ENCODE measurements at regions not wholly inside any gene's neighbourhood (a gene's known extent, or its start where the extent isn't known, plus 50 kb on each side); places are given as distances from the start of the nearest gene placed in this dataset.

DNA sequence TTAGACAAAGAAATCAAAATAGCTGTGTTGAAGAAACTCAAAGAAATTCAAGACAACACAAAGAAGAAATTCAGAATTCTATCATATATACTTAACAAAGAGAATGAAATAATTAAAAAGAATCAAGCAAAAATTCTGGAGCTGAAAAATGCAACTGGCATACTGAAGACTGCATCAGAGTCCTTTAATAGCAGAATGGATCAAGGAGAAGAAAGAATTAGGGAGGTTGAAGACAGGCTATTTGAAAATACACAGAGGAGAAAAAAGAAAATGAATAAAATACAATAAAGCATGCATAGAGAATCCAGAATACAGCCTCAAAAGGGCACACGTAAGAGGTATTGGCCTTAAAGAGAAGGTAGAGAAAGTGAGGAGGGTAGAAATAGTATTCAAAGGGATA, 179.5 kb upstream of the SPIN4 start:
- TF ChIP-seq, protein P1, sequence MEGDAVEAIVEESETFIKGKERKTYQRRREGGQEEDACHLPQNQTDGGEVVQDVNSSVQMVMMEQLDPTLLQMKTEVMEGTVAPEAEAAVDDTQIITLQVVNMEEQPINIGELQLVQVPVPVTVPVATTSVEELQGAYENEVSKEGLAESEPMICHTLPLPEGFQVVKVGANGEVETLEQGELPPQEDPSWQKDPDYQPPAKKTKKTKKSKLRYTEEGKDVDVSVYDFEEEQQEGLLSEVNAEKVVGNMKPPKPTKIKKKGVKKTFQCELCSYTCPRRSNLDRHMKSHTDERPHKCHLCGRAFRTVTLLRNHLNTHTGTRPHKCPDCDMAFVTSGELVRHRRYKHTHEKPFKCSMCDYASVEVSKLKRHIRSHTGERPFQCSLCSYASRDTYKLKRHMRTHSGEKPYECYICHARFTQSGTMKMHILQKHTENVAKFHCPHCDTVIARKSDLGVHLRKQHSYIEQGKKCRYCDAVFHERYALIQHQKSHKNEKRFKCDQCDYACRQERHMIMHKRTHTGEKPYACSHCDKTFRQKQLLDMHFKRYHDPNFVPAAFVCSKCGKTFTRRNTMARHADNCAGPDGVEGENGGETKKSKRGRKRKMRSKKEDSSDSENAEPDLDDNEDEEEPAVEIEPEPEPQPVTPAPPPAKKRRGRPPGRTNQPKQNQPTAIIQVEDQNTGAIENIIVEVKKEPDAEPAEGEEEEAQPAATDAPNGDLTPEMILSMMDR (IDR thresholded peaks at IDR 0.05; ENCODE audit: low read depth, low read length, missing input control): no peak
- TF ChIP-seq HNF4A (conservative IDR thresholded peaks at IDR 0.05) (no peak), JUND (IDR thresholded peaks at IDR 0.05) (no peak), EGR1 (IDR thresholded peaks at IDR 0.05; ENCODE audit: low read depth in 2 of 2) (no peak), RAD21 (IDR thresholded peaks at IDR 0.05) (no peak)
- TF ChIP-seq, protein P2, sequence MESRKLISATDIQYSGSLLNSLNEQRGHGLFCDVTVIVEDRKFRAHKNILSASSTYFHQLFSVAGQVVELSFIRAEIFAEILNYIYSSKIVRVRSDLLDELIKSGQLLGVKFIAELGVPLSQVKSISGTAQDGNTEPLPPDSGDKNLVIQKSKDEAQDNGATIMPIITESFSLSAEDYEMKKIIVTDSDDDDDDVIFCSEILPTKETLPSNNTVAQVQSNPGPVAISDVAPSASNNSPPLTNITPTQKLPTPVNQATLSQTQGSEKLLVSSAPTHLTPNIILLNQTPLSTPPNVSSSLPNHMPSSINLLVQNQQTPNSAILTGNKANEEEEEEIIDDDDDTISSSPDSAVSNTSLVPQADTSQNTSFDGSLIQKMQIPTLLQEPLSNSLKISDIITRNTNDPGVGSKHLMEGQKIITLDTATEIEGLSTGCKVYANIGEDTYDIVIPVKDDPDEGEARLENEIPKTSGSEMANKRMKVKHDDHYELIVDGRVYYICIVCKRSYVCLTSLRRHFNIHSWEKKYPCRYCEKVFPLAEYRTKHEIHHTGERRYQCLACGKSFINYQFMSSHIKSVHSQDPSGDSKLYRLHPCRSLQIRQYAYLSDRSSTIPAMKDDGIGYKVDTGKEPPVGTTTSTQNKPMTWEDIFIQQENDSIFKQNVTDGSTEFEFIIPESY (IDR thresholded peaks at IDR 0.05): no peak
- TF ChIP-seq, protein P3, sequence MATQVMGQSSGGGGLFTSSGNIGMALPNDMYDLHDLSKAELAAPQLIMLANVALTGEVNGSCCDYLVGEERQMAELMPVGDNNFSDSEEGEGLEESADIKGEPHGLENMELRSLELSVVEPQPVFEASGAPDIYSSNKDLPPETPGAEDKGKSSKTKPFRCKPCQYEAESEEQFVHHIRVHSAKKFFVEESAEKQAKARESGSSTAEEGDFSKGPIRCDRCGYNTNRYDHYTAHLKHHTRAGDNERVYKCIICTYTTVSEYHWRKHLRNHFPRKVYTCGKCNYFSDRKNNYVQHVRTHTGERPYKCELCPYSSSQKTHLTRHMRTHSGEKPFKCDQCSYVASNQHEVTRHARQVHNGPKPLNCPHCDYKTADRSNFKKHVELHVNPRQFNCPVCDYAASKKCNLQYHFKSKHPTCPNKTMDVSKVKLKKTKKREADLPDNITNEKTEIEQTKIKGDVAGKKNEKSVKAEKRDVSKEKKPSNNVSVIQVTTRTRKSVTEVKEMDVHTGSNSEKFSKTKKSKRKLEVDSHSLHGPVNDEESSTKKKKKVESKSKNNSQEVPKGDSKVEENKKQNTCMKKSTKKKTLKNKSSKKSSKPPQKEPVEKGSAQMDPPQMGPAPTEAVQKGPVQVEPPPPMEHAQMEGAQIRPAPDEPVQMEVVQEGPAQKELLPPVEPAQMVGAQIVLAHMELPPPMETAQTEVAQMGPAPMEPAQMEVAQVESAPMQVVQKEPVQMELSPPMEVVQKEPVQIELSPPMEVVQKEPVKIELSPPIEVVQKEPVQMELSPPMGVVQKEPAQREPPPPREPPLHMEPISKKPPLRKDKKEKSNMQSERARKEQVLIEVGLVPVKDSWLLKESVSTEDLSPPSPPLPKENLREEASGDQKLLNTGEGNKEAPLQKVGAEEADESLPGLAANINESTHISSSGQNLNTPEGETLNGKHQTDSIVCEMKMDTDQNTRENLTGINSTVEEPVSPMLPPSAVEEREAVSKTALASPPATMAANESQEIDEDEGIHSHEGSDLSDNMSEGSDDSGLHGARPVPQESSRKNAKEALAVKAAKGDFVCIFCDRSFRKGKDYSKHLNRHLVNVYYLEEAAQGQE (IDR thresholded peaks at IDR 0.05): no peak
- TF ChIP-seq, protein P4, sequence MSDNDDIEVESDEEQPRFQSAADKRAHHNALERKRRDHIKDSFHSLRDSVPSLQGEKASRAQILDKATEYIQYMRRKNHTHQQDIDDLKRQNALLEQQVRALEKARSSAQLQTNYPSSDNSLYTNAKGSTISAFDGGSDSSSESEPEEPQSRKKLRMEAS (IDR thresholded peaks at IDR 0.05): no peak

Measured in liver (tissue), 3 donors.